ENCODE measurements at regions not wholly inside any gene's neighbourhood (a gene's known extent, or its start where the extent isn't known, plus 50 kb on each side); places are given as distances from the start of the nearest gene placed in this dataset.

DNA sequence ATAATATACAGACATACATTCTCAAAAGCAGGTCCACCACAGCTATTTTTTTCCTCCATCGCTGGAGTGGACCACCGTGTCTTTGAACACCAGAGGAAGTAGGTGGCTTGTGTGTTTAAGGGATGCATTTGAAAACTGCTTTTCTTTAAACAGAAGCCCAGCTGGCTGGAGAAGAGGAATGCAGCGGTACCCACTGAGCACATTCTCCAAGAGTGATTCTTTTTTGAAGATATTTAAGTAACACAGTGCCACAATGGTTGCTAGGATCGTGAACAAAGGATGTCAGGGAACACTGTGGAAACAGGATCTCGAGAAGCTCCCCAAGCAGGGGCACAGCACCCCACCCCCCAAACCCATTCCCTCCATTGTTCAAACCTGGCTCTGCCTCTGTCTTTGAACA lies 286.6 kb upstream of the PWP1 start:
- Mint-ChIP-seq H3K27me3 (ENCODE audit: low read depth) (no peaks in the 10 kb centered on the region), H3K4me3 (ENCODE audit: low read depth) (no peak overlapping the region), H3K4me1 (ENCODE audit: low read depth) (peaks cover 28% of the 10 kb centered on the region), H3K27ac (no peak overlapping the region), H3K9me3 (no peaks in the 10 kb centered on the region), H3K36me3 (ENCODE audit: low read depth) (no peaks in the 10 kb centered on the region)
- intact Hi-C loops (cut with micrococcal nuclease), result no loop called here
- DNase-seq (ENCODE audit: low spot score), result no peak

- DNase-seq (ENCODE audit: low spot score), result no peak
- H3K36me3 Mint-ChIP-seq (ENCODE audit: low read depth), result no peaks in the 10 kb centered on the region
- no peak overlapping the region for H3K27ac Mint-ChIP-seq
- no peak overlapping the region for H3K4me3 Mint-ChIP-seq (ENCODE audit: low read depth)
- H3K4me1 Mint-ChIP-seq (ENCODE audit: low read depth), result peaks cover 27% of the 10 kb centered on the region
- H3K9me3 Mint-ChIP-seq, result no peaks in the 10 kb centered on the region
- no peaks in the 10 kb centered on the region for H3K27me3 Mint-ChIP-seq (ENCODE audit: low read depth)
- intact Hi-C loops (cut with micrococcal nuclease), result loop anchor here (10.0 kb wide), 1 partner anchor 46 kb away; no protein-coding TSS in a partner anchor
Measured at GRCh38 chr12:107400686-107401447, 284.7 kb upstream of the PWP1 start.

DNA sequence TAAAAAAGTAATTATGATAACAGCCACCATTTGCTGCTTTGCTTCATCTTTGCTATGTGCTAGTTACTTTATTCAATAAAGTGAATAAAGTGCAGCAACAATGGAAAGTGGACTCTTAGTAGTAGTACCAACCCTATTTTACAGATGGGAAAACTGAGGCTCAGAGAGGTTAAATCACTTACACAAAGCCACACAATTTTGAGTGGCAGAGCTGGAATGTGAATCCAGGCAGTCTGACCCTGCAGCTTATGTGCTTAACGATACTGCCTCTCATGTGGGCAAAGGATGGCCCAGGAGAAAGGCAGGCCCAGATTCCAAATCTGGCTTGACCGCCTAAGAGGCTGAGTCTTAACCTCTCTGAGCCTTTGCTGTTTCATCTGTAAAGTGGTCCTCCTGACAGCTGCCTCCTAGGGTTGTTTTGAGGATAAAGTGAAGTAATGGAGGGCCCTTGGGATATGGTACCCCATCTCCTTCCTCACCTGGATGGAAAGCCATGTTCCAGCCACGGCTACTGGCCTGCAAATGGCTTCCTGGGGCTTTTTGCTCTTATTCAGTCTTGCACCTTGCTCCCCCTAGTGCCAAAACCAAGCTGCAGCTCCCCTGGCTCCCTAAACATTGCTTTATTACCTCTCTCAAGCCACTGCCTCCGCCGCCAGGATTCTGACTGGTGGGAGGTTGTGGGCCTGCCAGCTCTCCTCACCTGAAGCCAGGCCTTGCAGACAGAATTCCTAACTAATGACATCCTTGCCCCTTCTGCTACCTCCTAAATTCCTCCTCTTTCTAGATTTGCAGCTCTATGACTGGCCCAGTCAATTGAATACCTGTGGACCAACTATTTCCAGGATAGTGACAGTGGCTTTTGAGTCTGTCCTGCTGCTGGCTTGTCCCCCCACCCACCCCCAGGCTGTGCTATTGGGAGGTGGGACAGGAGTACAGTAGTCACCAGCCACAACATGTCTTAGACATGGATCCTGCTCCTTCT lies 283.3 kb upstream of the PWP1 start:
- H3K36me3 Mint-ChIP-seq (ENCODE audit: low read depth), result no peaks in the 10 kb centered on the region
- H3K27me3 Mint-ChIP-seq (ENCODE audit: low read depth), result no peaks in the 10 kb centered on the region
- intact Hi-C loops (cut with micrococcal nuclease), result loop anchor here (1.0 to 10.0 kb wide), 5 partner anchors 30 to 270 kb away; a partner anchor contains a TSS
- peak; percentile 40 for DNase-seq (ENCODE audit: low spot score)
- peaks cover 19% of the 10 kb centered on the region for H3K4me1 Mint-ChIP-seq (ENCODE audit: low read depth)
- no peak overlapping the region for H3K27ac Mint-ChIP-seq
- no peaks in the 10 kb centered on the region for H3K9me3 Mint-ChIP-seq
- no peak overlapping the region for H3K4me3 Mint-ChIP-seq (ENCODE audit: low read depth)

- intact Hi-C loops (cut with micrococcal nuclease), result loop anchor here (10.0 kb wide), 1 partner anchor 50 kb away; no protein-coding TSS in a partner anchor
- Mint-ChIP-seq H3K27ac (no peak overlapping the region), H3K4me1 (ENCODE audit: low read depth) (peaks cover 8% of the 10 kb centered on the region), H3K9me3 (no peaks in the 10 kb centered on the region), H3K27me3 (ENCODE audit: low read depth) (no peaks in the 10 kb centered on the region), H3K36me3 (ENCODE audit: low read depth) (no peaks in the 10 kb centered on the region), H3K4me3 (ENCODE audit: low read depth) (no peak overlapping the region)
- DNase-seq (ENCODE audit: low spot score), result peak; percentile 30
Measured at GRCh38 chr12:107404981-107405380, 280.6 kb upstream of the PWP1 start.

DNA sequence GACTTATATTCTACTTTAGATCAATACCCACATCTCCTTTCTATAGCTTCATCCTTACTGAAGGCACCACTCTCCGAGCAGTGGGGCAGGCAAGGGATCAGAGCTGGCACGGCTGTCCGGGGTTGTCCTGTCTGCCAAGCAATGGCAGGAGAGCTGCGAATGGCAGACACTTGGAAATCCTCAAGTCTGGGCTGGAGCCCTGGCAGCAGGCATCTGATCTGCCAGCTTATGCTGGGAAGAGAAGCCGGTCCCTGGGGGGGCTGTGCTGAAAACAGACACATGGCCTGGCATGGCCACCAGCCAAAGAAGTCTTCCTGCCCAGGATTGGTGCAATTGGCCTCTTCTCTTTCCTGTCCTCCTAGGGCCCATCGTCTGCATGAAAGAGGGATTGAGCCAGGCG lies 280.2 kb upstream of the PWP1 start:
- H3K27ac Mint-ChIP-seq, result no peak overlapping the region
- H3K4me3 Mint-ChIP-seq (ENCODE audit: low read depth), result no peak overlapping the region
- no peaks in the 10 kb centered on the region for H3K27me3 Mint-ChIP-seq (ENCODE audit: low read depth)
- H3K4me1 Mint-ChIP-seq (ENCODE audit: low read depth), result peaks cover 8% of the 10 kb centered on the region
- H3K36me3 Mint-ChIP-seq (ENCODE audit: low read depth), result no peaks in the 10 kb centered on the region
- H3K9me3 Mint-ChIP-seq, result no peaks in the 10 kb centered on the region
- intact Hi-C loops (cut with micrococcal nuclease), result loop anchor here (10.0 kb wide), 1 partner anchor 51 kb away; no protein-coding TSS in a partner anchor
- DNase-seq (ENCODE audit: low spot score), result no peak

GRCh38 chr12:107406932-107407331 lies 278.7 kb upstream of the PWP1 start:
- DNase-seq (ENCODE audit: low spot score), result no peak
- H3K27ac Mint-ChIP-seq, result no peak overlapping the region
- no peaks in the 10 kb centered on the region for H3K9me3 Mint-ChIP-seq
- peaks cover 6% of the 10 kb centered on the region for H3K4me1 Mint-ChIP-seq (ENCODE audit: low read depth)
- intact Hi-C loops (cut with micrococcal nuclease), result loop anchor here (10.0 kb wide), 1 partner anchor 52 kb away; no protein-coding TSS in a partner anchor
- H3K36me3 Mint-ChIP-seq (ENCODE audit: low read depth), result no peaks in the 10 kb centered on the region
- H3K27me3 Mint-ChIP-seq (ENCODE audit: low read depth), result no peaks in the 10 kb centered on the region
- no peak overlapping the region for H3K4me3 Mint-ChIP-seq (ENCODE audit: low read depth)

DNA sequence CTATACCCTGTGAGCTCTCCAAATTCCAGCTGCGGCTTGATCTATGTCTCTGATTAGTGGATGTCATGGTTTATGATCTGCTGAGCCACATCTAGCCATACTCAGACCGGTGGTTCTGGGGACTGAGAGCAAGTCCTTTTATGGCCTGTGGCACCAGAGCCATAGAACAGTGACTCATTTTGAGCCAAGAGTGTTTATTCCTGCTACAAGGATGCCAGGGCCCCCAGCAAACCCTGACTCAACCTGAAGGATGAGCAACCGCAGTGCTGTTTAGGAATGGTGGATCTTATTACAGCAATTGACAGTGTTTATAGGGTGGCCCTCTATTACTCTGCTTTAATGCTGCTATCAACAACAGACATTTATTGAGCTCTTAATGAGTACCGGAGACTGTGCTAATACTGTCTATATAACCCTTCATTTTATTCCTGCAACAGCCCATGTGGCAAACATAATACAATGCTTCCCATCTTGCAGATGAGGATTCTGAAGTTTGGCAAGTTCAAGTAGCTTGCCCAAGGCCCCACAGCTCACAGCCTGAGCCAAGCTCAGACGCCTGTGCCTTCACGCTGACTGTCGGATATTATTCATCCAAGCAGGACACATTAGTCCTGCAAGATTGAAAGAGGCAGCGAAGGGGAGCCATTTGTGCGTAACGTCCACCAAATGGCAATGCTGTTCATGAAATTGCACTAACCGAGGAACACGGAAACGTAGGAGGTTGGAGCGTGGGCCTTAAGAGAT lies 273.6 kb upstream of the PWP1 start:
- Mint-ChIP-seq H3K9me3 (no peaks in the 10 kb centered on the region), H3K4me1 (ENCODE audit: low read depth) (peaks cover 2% of the 10 kb centered on the region), H3K36me3 (ENCODE audit: low read depth) (no peaks in the 10 kb centered on the region), H3K27ac (no peak overlapping the region), H3K4me3 (ENCODE audit: low read depth) (no peak overlapping the region), H3K27me3 (ENCODE audit: low read depth) (no peaks in the 10 kb centered on the region)
- intact Hi-C loops (cut with micrococcal nuclease), result no loop called here
- DNase-seq (ENCODE audit: low spot score), result no peak

GRCh38 chr12:107415071-107415470 lies 270.5 kb upstream of the PWP1 start:
- Mint-ChIP-seq H3K4me3 (ENCODE audit: low read depth) (no peak overlapping the region), H3K36me3 (ENCODE audit: low read depth) (peaks cover 5% of the 10 kb centered on the region), H3K4me1 (ENCODE audit: low read depth) (peaks cover 2% of the 10 kb centered on the region), H3K27ac (no peak overlapping the region), H3K9me3 (peaks cover 5% of the 10 kb centered on the region), H3K27me3 (ENCODE audit: low read depth) (no peaks in the 10 kb centered on the region)
- intact Hi-C loops (cut with micrococcal nuclease), result no loop called here
- DNase-seq (ENCODE audit: low spot score), result no peak

DNA sequence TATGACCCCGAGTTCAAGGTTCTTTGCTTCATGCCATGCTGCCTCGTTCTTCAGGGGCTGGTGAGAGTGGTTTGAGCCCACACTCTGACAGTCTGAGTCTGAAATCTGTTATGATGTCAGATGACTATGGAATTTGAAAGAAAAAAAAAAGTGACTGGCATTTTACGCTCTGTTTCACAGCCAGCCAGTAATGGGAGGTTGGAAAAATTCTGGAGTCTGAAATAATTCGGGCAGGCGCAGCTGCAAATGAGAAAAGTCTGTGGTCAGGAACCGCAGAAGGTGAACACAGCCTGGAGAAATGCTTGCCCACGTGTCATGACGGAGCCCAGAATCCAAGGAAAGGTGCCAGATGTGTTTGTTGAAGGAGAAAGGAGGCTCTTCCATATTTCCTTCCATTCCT lies 269.8 kb upstream of the PWP1 start:
- intact Hi-C loops (cut with micrococcal nuclease), result no loop called here
- DNase-seq (ENCODE audit: low spot score), result no peak
- H3K4me1 Mint-ChIP-seq (ENCODE audit: low read depth), result peaks cover 2% of the 10 kb centered on the region
- H3K4me3 Mint-ChIP-seq (ENCODE audit: low read depth), result no peak overlapping the region
- peaks cover 5% of the 10 kb centered on the region for H3K9me3 Mint-ChIP-seq
- H3K27me3 Mint-ChIP-seq (ENCODE audit: low read depth), result no peaks in the 10 kb centered on the region
- peaks cover 5% of the 10 kb centered on the region for H3K36me3 Mint-ChIP-seq (ENCODE audit: low read depth)
- H3K27ac Mint-ChIP-seq, result no peak overlapping the region

DNA sequence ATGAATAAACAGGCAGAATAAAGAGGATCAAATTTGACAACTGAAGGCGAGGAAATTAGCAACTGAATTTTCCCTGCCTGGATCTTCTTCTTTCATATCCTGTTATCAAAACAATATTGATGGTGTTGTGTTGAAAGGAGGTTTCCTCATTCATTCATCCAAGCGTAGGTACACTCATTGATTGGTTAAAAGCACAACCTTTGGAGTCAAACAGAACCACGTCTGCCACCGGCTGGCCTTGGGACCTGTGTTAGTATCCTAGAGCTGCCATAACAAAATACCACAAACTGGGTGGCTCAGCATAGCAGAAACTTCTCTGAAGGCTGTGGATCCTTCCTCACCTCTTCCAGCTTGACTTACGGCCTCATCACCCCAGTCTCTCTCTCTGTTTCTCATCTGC lies 268.6 kb upstream of the PWP1 start:
- DNase-seq (ENCODE audit: low spot score), result no peak
- H3K4me3 Mint-ChIP-seq (ENCODE audit: low read depth), result no peak overlapping the region
- intact Hi-C loops (cut with micrococcal nuclease), result no loop called here
- no peaks in the 10 kb centered on the region for H3K27me3 Mint-ChIP-seq (ENCODE audit: low read depth)
- H3K27ac Mint-ChIP-seq, result no peak overlapping the region
- peaks cover 5% of the 10 kb centered on the region for H3K9me3 Mint-ChIP-seq
- peaks cover 5% of the 10 kb centered on the region for H3K36me3 Mint-ChIP-seq (ENCODE audit: low read depth)
- peaks cover 2% of the 10 kb centered on the region for H3K4me1 Mint-ChIP-seq (ENCODE audit: low read depth)

DNA sequence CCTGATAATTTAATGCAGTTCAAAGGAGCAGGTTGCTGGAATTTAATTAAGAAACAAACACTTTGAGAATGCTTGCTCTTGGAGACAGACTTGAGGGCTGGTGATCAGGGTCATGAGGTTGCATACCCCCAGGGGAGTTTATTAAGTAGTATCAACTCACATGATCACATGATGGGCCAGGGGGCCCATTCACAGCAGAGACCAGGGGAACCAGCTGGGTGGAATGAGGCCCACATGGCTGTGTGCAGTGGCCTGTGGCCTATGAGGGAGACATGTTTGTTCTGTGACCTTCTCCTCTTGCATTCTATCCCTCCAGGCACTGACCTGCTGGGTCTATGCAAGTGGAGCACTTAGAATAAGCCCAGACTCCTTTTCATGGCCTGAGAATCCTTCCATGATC lies 266.6 kb upstream of the PWP1 start:
- Mint-ChIP-seq H3K36me3 (ENCODE audit: low read depth) (peaks cover 5% of the 10 kb centered on the region), H3K4me3 (ENCODE audit: low read depth) (no peak overlapping the region), H3K27ac (no peak overlapping the region), H3K4me1 (ENCODE audit: low read depth) (peaks cover 2% of the 10 kb centered on the region), H3K9me3 (peaks cover 5% of the 10 kb centered on the region), H3K27me3 (ENCODE audit: low read depth) (no peaks in the 10 kb centered on the region)
- intact Hi-C loops (cut with micrococcal nuclease), result no loop called here
- no peak for DNase-seq (ENCODE audit: low spot score)

- H3K27me3 Mint-ChIP-seq (ENCODE audit: low read depth), result no peaks in the 10 kb centered on the region
- no peak for DNase-seq (ENCODE audit: low spot score)
- no peak overlapping the region for H3K4me3 Mint-ChIP-seq (ENCODE audit: low read depth)
- H3K36me3 Mint-ChIP-seq (ENCODE audit: low read depth), result peaks cover 5% of the 10 kb centered on the region
- peaks cover 9% of the 10 kb centered on the region for H3K9me3 Mint-ChIP-seq
- H3K4me1 Mint-ChIP-seq (ENCODE audit: low read depth), result no peaks in the 10 kb centered on the region
- intact Hi-C loops (cut with micrococcal nuclease), result no loop called here
- H3K27ac Mint-ChIP-seq, result no peak overlapping the region
Measured at GRCh38 chr12:107423531-107423930, 262.1 kb upstream of the PWP1 start.

All from activated T-helper 2 cell treated with anti-CD3 and anti-CD28 coated beads, Interferon-gamma antibody, Interleukin-2, Interleukin-4, amounts not matched to agents 10 μg/mL and 5 μg/mL and 100 μg/mL, durations not matched to agents 14 hours and 24 hours and 36 hours (primary cell).